GM12891 (cell line): ENCODE measurements at regions not wholly inside any gene's neighbourhood (a gene's known extent, or its start where the extent isn't known, plus 50 kb on each side); places are given as distances from the start of the nearest gene placed in this dataset.

ENCODE experiments used
- POLR2A ChIP-seq: IDR thresholded peaks from 2 replicates; pipeline ENCODE4 v1.6.1; 2011; ENCODE audit warnings: low read depth, low read length, control low read depth
- POLR2AphosphoS5 ChIP-seq: IDR thresholded peaks from 2 replicates; pipeline ENCODE4 v1.6.1; 2011; ENCODE audit warnings: low read depth, low read length, control low read depth
- SPI1 ChIP-seq: IDR thresholded peaks from 2 replicates; pipeline ENCODE4 v1.6.1; 2011; ENCODE audit warnings: low read depth, low read length, control low read depth
- TAF1 ChIP-seq: IDR thresholded peaks from 2 replicates; pipeline ENCODE4 v1.6.1; 2011; ENCODE audit warnings: low read depth, low read length, control low read depth

DNA sequence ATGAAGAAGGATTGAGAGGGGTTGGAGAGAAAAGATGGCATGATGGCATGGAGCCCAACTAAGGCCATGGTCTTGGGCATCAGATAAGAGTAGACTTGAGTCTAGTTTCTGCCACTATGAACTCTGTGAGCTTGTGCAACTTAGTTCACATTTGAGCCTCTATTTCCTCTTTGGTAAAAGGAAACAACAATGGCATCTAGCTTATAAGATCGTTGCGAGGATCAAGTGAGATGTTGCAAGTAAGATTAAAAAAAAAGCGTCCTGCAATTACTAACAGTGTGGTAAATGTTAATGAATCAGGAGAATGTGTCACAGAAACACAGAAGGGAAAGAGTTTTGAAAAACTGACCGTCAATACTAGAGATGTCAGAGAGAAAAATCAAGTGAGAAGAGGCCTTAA is 202.9 kb upstream of the FGGY start:
- TF ChIP-seq POLR2A (no peak), TAF1 (no peak), POLR2AphosphoS5 (no peak), SPI1 (no peak)
